Activated CD4-positive, alpha-beta T cell treated with anti-CD3 and anti-CD28 coated beads, Interleukin-2, amount 10 ng/mL, durations not matched to agents 24 days and 14 days (primary cell): ENCODE measurements at regions not wholly inside any gene's neighbourhood (a gene's known extent, or its start where the extent isn't known, plus 50 kb on each side); places are given as distances from the start of the nearest gene placed in this dataset.
"Not testable (repeated sequence)": the region's sequence is repeated elsewhere in the genome, so short reads cannot be mapped to it uniquely, and the experiment has no call there.

Experiments
- DNase-seq: peaks from one replicate; pipeline ENCODE4 v3.0.0; 2022
- H3K27ac Mint-ChIP-seq: one replicate; pipeline ENCODE4 v1.8.0; 2022; ENCODE audit warnings: mild to moderate bottlenecking, mixed read lengths
- H3K27me3 Mint-ChIP-seq: one replicate; pipeline ENCODE4 v1.8.0; 2022; ENCODE audit warnings: mixed read lengths
- H3K36me3 Mint-ChIP-seq: one replicate; pipeline ENCODE4 v1.8.0; 2022; ENCODE audit warnings: low read depth, mild to moderate bottlenecking, mixed read lengths
- H3K4me1 Mint-ChIP-seq: one replicate; pipeline ENCODE4 v1.8.0; 2021; ENCODE audit warnings: mixed read lengths
- H3K4me3 Mint-ChIP-seq: one replicate; pipeline ENCODE4 v1.8.0; 2022; ENCODE audit warnings: mild to moderate bottlenecking, moderate library complexity, mixed read lengths
- H3K9me3 Mint-ChIP-seq: one replicate; pipeline ENCODE4 v1.8.0; 2021; ENCODE audit warnings: mixed read lengths
- intact Hi-C: fragments of 100-400 bp; cut with micrococcal nuclease; formaldehyde crosslinking; loops from one replicate; pipeline ENCODE4 v1.15.1; 2023

GRCh38 chr15:30195355-30196008 is 60.6 kb downstream of the GOLGA8T start:
- H3K27me3 Mint-ChIP-seq, H3K27ac Mint-ChIP-seq, H3K36me3 Mint-ChIP-seq, H3K4me1 Mint-ChIP-seq, H3K9me3 Mint-ChIP-seq, H3K4me3 Mint-ChIP-seq, DNase-seq, intact Hi-C loops: not testable (repeated sequence)

- H3K9me3 Mint-ChIP-seq, H3K36me3 Mint-ChIP-seq, intact Hi-C loops, H3K27ac Mint-ChIP-seq, H3K4me3 Mint-ChIP-seq, H3K27me3 Mint-ChIP-seq, H3K4me1 Mint-ChIP-seq: not testable (repeated sequence)
- peak; percentile 73 for DNase-seq
Measured at GRCh38 chr15:30196009-30196375, 61.1 kb downstream of the GOLGA8T start.

- H3K36me3 Mint-ChIP-seq, H3K27me3 Mint-ChIP-seq, H3K27ac Mint-ChIP-seq, H3K4me1 Mint-ChIP-seq, intact Hi-C loops, H3K4me3 Mint-ChIP-seq, H3K9me3 Mint-ChIP-seq, DNase-seq: not testable (repeated sequence)
Measured at GRCh38 chr15:30196769-30197168, 61.9 kb downstream of the GOLGA8T start.

- H3K9me3 Mint-ChIP-seq, DNase-seq, H3K27ac Mint-ChIP-seq, H3K27me3 Mint-ChIP-seq, intact Hi-C loops, H3K36me3 Mint-ChIP-seq, H3K4me1 Mint-ChIP-seq, H3K4me3 Mint-ChIP-seq: not testable (repeated sequence)
Measured at GRCh38 chr15:30201517-30201916, 66.7 kb downstream of the GOLGA8T start.

GRCh38 chr15:30213733-30214132 is 78.9 kb downstream of the GOLGA8T start:
- H3K4me1 Mint-ChIP-seq, H3K27ac Mint-ChIP-seq, H3K27me3 Mint-ChIP-seq, H3K4me3 Mint-ChIP-seq, H3K36me3 Mint-ChIP-seq, intact Hi-C loops, H3K9me3 Mint-ChIP-seq, DNase-seq: not testable (repeated sequence)

- H3K4me1 Mint-ChIP-seq, H3K27me3 Mint-ChIP-seq, H3K27ac Mint-ChIP-seq, H3K9me3 Mint-ChIP-seq, intact Hi-C loops, H3K36me3 Mint-ChIP-seq, H3K4me3 Mint-ChIP-seq, DNase-seq: not testable (repeated sequence)
Measured at GRCh38 chr15:30221803-30222202, 87.0 kb downstream of the GOLGA8T start.

GRCh38 chr15:30222798-30223591 is 88.1 kb downstream of the GOLGA8T start:
- H3K36me3 Mint-ChIP-seq, H3K9me3 Mint-ChIP-seq, H3K27me3 Mint-ChIP-seq, H3K4me1 Mint-ChIP-seq, DNase-seq, H3K27ac Mint-ChIP-seq, H3K4me3 Mint-ChIP-seq, intact Hi-C loops: not testable (repeated sequence)

- H3K4me3 Mint-ChIP-seq, H3K27ac Mint-ChIP-seq, H3K4me1 Mint-ChIP-seq, H3K27me3 Mint-ChIP-seq, H3K9me3 Mint-ChIP-seq, H3K36me3 Mint-ChIP-seq, intact Hi-C loops, DNase-seq: not testable (repeated sequence)
Measured at GRCh38 chr15:30225233-30225891, 90.5 kb downstream of the GOLGA8T start.

- H3K27ac Mint-ChIP-seq, H3K4me1 Mint-ChIP-seq, H3K27me3 Mint-ChIP-seq, H3K36me3 Mint-ChIP-seq, DNase-seq, H3K4me3 Mint-ChIP-seq, intact Hi-C loops, H3K9me3 Mint-ChIP-seq: not testable (repeated sequence)
Measured at GRCh38 chr15:30261432-30262141, 126.7 kb downstream of the GOLGA8T start.

- H3K9me3 Mint-ChIP-seq, intact Hi-C loops, DNase-seq, H3K4me3 Mint-ChIP-seq, H3K36me3 Mint-ChIP-seq, H3K4me1 Mint-ChIP-seq, H3K27ac Mint-ChIP-seq, H3K27me3 Mint-ChIP-seq: not testable (repeated sequence)
Measured at GRCh38 chr15:30262142-30262460, 127.2 kb downstream of the GOLGA8T start.

- DNase-seq, intact Hi-C loops, H3K27ac Mint-ChIP-seq, H3K36me3 Mint-ChIP-seq, H3K4me3 Mint-ChIP-seq, H3K4me1 Mint-ChIP-seq, H3K9me3 Mint-ChIP-seq, H3K27me3 Mint-ChIP-seq: not testable (repeated sequence)
Measured at GRCh38 chr15:30264000-30264399, 129.1 kb downstream of the GOLGA8T start.

GRCh38 chr15:30295150-30295844 is 98.0 kb downstream of the CHRFAM7A start:
- H3K4me3 Mint-ChIP-seq, H3K36me3 Mint-ChIP-seq, DNase-seq, intact Hi-C loops, H3K27ac Mint-ChIP-seq, H3K9me3 Mint-ChIP-seq, H3K4me1 Mint-ChIP-seq, H3K27me3 Mint-ChIP-seq: not testable (repeated sequence)

GRCh38 chr15:30303968-30304367 is 89.4 kb downstream of the CHRFAM7A start:
- H3K9me3 Mint-ChIP-seq, intact Hi-C loops, DNase-seq, H3K36me3 Mint-ChIP-seq, H3K4me3 Mint-ChIP-seq, H3K27me3 Mint-ChIP-seq, H3K4me1 Mint-ChIP-seq, H3K27ac Mint-ChIP-seq: not testable (repeated sequence)
